ENCODE measurements at regions not wholly inside any gene's neighbourhood (a gene's known extent, or its start where the extent isn't known, plus 50 kb on each side); places are given as distances from the start of the nearest gene placed in this dataset.

DNA sequence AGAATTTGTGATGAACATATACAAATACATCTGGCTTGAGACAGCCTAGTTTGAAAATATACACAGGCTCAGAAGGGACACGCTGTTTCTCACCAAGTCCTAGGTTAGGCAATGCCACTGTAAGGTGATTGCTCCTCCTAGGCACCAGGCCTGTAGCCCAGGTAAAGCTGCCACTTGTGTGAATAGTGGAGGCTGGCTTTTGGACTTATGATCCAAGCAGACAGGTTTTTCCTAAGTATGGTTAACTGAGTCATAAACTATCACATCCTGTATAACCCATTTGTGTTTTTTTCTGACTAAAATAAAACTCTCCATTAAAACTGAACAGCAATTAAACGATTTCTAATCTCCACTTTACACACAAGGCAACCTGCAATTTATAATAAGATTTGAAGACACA is 81.0 kb downstream of the SEMA4F start:
- no peak for DNase-seq (ENCODE audit: low read depth)

DNA sequence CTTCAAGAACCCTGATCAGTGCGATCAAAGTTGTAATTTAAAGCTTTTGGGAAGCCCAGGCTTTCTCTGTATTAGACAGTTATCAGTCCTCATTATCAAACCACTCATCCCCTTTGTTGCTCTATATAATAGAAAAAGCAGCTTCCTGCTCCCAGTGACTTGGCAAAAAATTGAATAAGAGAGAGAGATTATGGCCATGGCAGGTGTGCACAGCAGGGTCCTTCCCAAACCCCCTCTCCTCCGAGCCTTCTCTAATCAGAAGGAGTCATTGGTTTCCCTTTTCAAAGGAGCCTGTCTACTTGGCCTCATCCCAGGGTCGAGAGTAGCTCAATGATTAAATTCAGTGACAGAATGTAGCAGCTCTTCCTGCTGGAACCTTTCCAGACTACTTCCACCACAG is 81.5 kb downstream of the SEMA4F start:
- DNase-seq (ENCODE audit: low read depth) = no peak

DNA sequence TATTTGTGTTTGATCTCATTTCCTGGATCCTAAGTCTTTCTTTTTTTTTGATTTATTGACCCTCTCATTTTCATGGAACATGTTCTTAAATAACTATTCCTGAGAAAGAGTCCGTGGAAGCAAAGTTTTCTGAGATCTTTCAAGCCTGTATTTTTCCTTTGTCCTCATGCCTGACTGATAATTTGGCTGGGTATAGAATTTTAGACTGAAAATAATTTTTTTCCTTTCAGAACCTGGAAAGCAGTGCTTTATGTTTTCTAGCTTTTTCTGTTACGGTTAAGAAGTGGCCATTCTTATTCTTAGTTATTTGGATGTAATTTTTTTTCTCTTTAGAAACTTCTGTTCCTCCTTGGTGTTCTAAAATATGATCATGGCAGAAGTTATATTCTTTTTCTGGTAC is 82.5 kb downstream of the SEMA4F start:
- DNase-seq (ENCODE audit: low read depth) = no peak

- DNase-seq (ENCODE audit: low read depth) = no peak
These were observed 84.5 kb downstream of the SEMA4F start for GRCh38 chr2:74738586-74738985.

DNA sequence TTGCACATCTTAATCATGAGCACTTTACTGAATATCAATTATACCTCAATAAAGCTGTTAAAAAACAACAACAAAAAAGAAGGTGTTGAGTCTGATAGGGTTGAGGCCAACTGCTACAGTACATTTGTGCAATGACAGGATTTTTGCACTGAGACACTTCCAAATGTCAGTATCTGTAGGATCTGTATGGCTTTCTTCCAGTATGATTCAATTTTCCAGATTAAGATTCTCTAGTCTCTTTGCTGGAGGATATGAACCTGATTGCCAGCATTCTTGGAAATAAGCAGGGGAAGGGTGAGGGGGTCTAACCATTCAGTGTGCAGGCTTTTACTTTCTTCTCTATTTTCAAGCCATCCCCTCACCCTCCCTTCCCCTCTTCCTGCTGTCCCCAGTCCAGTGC is 85.1 kb downstream of the SEMA4F start:
- no peak for DNase-seq (ENCODE audit: low read depth)

DNA sequence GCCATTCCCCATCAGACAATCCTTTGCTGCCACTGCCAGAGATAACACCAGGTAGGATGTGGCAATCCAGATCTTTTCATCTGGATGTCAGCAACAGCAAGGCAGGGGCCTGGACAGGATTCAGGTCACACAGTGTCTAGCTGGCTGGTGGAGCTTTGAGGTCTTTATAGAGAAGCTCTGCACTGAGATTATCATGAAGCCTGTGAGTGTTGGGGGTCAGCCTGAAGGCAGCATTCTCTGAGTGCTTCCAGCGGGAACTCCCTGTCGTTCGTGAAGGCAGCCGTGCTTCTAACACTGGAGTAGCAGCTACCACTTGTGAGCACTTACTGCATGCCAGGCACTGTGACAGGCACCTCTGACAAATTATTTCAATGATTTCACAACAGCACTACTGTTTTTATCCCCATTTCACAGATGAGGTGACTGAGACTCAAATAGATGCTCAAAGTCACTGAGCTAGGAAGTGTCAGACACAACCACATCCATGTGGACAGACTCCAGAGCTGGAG is 85.7 kb downstream of the SEMA4F start:
- DNase-seq (ENCODE audit: low read depth) = no peak

- no peak for DNase-seq (ENCODE audit: low read depth)
These were observed 86.3 kb downstream of the SEMA4F start for GRCh38 chr2:74740395-74740740.

GRCh38 chr2:74740741-74741431 is 86.8 kb downstream of the SEMA4F start:
- peak; percentile 93 for DNase-seq (ENCODE audit: low read depth)

- DNase-seq (ENCODE audit: low read depth) = no peak
These were observed 87.6 kb downstream of the SEMA4F start for GRCh38 chr2:74741629-74742028.

- peak; percentile 42 for DNase-seq (ENCODE audit: low read depth)
These were observed 88.4 kb downstream of the SEMA4F start for GRCh38 chr2:74742471-74742870.

DNA sequence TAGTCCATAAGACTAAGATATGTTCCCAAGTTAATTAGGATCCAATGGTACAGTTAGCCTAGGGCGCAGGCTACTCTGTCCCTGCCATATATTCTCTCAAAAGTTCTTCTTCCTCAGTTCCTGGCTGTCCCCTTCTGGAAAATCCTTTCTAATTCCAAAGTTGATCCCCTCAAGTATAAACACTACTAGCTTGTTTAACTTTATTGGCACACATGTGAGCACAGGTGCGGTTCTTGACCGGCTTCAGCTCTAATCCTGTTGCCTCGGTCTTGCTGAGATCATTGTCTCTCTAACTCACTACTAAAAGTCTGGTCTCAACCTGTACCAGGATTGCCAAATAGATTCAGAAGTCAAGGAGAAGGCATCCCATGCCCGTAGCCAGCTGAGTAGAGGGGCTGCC is 89.0 kb downstream of the SEMA4F start:
- DNase-seq (ENCODE audit: low read depth) = no peak

DNA sequence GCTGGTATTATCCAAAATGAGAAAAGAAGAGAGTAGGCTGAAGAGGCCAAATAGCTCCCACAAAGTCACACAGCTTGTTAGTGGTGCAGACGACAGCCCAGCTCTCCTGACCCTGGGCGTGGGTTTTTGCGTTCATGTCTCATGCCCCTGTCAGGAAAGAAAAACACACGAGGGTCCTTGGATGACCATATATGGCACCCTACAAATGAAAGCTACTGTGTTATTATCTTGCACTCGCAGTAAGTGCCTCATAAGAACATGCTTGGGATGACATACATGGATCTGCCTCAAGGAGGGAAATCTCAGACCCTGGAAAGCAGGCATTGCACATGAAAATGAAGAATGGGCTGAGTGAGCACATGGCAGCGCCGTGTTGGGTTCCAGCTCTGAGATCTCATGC is 89.7 kb downstream of the SEMA4F start:
- DNase-seq (ENCODE audit: low read depth) = no peak

- DNase-seq (ENCODE audit: low read depth) = no peak
These were observed 89.0 kb upstream of the HK2 start for GRCh38 chr2:74744731-74745515.

GRCh38 chr2:74745766-74746165 is 88.2 kb upstream of the HK2 start:
- DNase-seq (ENCODE audit: low read depth) = no peak

- DNase-seq (ENCODE audit: low read depth) = no peak
These were observed 87.4 kb upstream of the HK2 start for GRCh38 chr2:74746480-74746879.

DNA sequence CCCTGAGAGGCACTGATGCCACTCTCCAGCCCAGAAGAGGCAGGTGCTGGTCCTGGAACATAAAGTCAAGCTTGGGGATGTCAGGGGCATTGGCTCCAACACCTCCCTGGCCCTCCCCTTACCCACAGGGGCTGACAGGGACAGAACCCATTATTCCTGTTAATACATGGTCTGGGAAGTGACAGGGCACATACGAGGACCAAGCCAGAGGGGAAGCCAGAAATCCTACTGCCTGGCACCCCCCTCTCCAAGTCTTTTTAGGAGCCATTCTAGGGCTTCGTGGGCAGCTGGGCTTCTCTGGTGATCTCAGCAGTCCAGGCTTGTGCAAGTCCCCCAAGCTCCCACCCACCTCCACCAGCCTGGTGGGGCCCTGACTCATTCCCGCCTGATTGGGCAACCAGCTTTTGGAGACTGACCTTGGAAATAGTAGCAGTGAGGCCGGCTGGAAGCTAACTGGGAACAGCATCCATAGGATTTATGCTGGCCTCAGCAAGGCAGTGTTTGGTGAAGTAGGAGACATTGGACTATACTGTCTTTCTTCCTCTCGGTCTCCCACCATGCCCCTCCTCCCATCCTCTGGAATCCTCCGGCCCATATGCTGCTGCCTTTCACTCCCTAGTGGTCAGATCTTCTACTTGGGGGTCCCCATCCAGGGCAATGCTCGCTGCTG is 86.4 kb upstream of the HK2 start:
- peak; percentile 67 for DNase-seq (ENCODE audit: low read depth)

- DNase-seq (ENCODE audit: low read depth) = no peak
These were observed 85.3 kb upstream of the HK2 start for GRCh38 chr2:74748665-74749064.

DNA sequence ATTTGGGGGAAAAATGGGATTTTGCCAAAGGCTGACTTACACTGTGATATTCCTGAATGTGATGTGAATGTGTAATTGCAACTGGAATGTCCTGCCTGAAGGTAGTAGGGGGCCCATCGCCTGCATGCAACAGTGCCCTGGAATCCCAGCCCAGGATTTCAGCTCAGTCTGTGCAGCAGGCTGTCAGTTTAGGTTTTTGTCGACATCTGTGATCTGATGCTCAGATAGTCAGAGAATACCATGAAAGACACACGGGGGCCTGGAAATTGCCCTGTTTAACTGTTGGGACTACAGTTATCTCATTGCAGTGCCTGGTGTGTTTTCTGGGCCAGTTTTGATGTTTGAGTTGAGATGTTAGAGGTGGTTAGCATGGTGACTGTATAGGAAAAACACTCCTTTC is 84.5 kb upstream of the HK2 start:
- DNase-seq (ENCODE audit: low read depth) = no peak

DNA sequence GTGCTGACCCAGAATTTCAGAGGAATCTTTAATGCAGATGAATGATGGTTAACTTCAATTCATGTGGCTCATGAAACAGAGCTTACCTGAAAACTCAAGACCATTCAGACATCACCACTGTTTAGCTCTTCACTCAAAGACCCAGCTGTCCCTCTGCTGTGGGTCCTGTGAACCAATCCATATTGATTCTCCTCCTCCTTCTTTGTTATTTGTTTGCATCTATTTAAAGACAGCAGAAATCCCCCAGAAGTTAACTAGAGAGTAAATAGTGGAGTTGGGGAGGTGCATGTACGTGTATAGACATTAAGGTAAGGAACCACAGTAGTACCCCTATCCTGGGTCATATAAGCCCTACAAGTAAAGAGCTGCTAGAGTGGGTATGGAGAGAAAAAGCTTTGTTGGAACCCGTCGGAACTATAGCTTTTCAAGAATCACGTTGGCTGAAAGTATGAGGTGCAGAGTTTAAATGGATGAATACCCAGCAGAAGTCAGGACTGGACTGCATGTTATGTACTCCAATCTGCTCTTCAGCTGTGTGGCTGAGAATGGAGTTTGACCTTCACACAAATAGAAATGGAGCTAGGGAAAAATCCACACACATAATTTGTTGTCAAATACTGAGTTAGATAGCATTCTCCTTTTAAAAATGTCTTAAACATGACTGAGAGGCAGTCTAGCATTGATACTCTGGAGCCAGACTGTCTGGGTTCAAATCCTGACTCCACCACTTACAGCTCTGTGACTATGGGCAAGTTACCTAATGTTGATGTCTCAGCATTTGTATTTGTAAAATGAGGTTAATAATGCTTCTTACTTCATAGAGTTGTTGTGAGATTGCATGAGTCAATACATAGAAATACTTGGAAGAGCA is 81.7 kb upstream of the HK2 start:
- no peak for DNase-seq (ENCODE audit: low read depth)

DNA sequence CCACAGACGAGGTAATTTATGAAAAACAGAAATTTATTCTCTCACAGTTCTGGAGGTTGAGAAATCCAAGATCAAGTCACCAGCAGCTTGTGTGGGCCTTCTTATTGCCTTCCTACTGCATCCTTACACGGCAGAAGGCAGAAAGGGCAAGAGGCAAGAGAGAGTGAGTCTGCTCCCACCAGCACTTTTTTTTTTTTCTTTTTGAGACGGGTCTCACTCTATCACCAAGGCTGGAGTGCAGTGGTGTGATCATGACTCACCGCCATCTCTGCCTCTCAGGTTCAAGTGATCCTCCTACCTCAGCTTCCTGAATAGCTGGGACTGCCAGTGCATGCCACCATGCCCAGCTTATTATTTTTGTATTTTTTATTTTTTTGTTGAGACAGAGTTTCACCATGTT is 78.5 kb upstream of the HK2 start:
- DNase-seq (ENCODE audit: low read depth) = no peak

DNA sequence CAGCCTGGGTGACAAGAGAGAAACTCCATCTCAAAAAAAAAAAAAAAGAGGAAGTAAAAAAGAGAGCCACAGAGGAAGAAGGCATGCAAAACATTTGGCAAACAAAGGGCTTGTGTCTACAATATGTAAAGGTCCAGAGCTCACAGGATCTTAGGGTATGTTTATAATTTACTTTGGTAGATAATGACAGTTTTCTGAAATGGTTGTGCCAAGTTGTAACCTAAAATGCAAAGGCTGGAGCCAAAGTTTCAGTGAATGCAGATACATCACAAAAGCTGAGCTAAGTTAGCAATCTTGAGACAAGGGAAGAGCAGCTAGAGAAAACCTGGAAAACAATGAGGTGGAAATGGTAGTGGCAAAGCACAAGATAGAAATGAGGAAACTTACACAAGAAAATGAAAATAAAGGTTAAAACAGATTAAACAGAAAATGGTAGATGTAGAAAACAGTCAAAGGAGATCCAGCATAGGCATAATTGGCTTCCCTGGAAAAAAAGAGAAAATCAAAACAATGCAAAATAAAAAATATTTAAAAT is 77.5 kb upstream of the HK2 start:
- DNase-seq (ENCODE audit: low read depth) = no peak
